ENCODE measurements at regions not wholly inside any gene's neighbourhood (a gene's known extent, or its start where the extent isn't known, plus 50 kb on each side); places are given as distances from the start of the nearest gene placed in this dataset.

GRCh38 chr1:60813071-60813470, 269.3 kb upstream of the NFIA start:
- H3K27me3 ChIP-seq (ENCODE audit: control insufficient read depth in 4 of 4, insufficient read depth in 4 of 4, low read length in 3 of 4), result no peaks in the 10 kb centered on the region

GRCh38 chr1:60809204-60809980, 273.0 kb upstream of the NFIA start:
- TF ChIP-seq REST (IDR thresholded peaks at IDR 0.05) (no peak), YY1 (IDR thresholded peaks at IDR 0.05) (no peak), GABPA (IDR thresholded peaks at IDR 0.05 in 1 of 2, conservative IDR thresholded peaks at IDR 0.05 in 1 of 2) (no peak), HNF4G (IDR thresholded peaks at IDR 0.05) (no peak), CTCF (IDR thresholded peaks at IDR 0.05; ENCODE audit: low read depth, low read length, missing input control) (no peak), NR2F2 (IDR thresholded peaks at IDR 0.05) (no peak), TAF1 (conservative IDR thresholded peaks at IDR 0.05) (no peak), ZBTB33 (IDR thresholded peaks at IDR 0.05) (no peak), JUND (IDR thresholded peaks at IDR 0.05) (no peak), ATF3 (IDR thresholded peaks at IDR 0.05) (no peak), RAD21 (IDR thresholded peaks at IDR 0.05) (no peak), FOXA2 (IDR thresholded peaks at IDR 0.05) (no peak)
- Histone ChIP-seq H3K9me3 (ENCODE audit: control insufficient read depth in 4 of 4, low read length in 3 of 4) (peaks cover 0 to 5% (median 0%) of the 10 kb centered on the region in 4 donors), H3K27ac (ENCODE audit: low read depth in 1 of 2, low read length in 2 of 2) (no peak overlapping the region), H3K4me1 (ENCODE audit: control insufficient read depth in 4 of 4, insufficient read depth in 4 of 4, low read length in 3 of 4) (no peaks in the 10 kb centered on the region), H3K36me3 (ENCODE audit: control insufficient read depth in 4 of 4, insufficient read depth in 3 of 4, low read depth in 1 of 4, low read length in 3 of 4) (no peaks in the 10 kb centered on the region), H3K9ac (ENCODE audit: low read depth in 1 of 2, low read length in 2 of 2) (no peak overlapping the region), H3K4me3 (ENCODE audit: low read depth in 1 of 3, low read length in 3 of 3) (no peak overlapping the region), H3K27me3 (ENCODE audit: control insufficient read depth in 4 of 4, insufficient read depth in 4 of 4, low read length in 3 of 4) (no peaks in the 10 kb centered on the region)
- WGBS, result 85% methylated on average over 8 of the region's 8 CpGs
- DNase-seq (ENCODE audit: low spot score), result no peak

More at GRCh38 chr1:60813071-60813470, 269.3 kb upstream of the NFIA start:
- H3K27ac ChIP-seq (ENCODE audit: low read depth in 1 of 2, low read length in 2 of 2), result no peak overlapping the region
- no peak for TF ChIP-seq JUND (IDR thresholded peaks at IDR 0.05)
- TF ChIP-seq GABPA (IDR thresholded peaks at IDR 0.05 in 1 of 2, conservative IDR thresholded peaks at IDR 0.05 in 1 of 2), result no peak
- no peak for TF ChIP-seq RAD21 (IDR thresholded peaks at IDR 0.05)
- TF ChIP-seq ZBTB33 (IDR thresholded peaks at IDR 0.05), result no peak
- no peak for TF ChIP-seq SP1 (IDR thresholded peaks at IDR 0.05)
- TF ChIP-seq HNF4A (conservative IDR thresholded peaks at IDR 0.05), result no peak
- no peak for TF ChIP-seq MAX (IDR thresholded peaks at IDR 0.05)
- 89% methylated on average over 3 of the region's 3 CpGs for WGBS
- H3K36me3 ChIP-seq (ENCODE audit: control insufficient read depth in 4 of 4, insufficient read depth in 3 of 4, low read depth in 1 of 4, low read length in 3 of 4), result no peaks in the 10 kb centered on the region
- no peak overlapping the region for H3K4me3 ChIP-seq (ENCODE audit: low read depth in 1 of 3, low read length in 3 of 3)
- H3K9me3 ChIP-seq (ENCODE audit: control insufficient read depth in 4 of 4, low read length in 3 of 4), result no peaks in the 10 kb centered on the region
- H3K4me1 ChIP-seq (ENCODE audit: control insufficient read depth in 4 of 4, insufficient read depth in 4 of 4, low read length in 3 of 4), result no peaks in the 10 kb centered on the region
- no peak overlapping the region for H3K9ac ChIP-seq (ENCODE audit: low read depth in 1 of 2, low read length in 2 of 2)
- no peak for DNase-seq (ENCODE audit: low spot score)
